A549 (cell line): ENCODE measurements at regions not wholly inside any gene's neighbourhood (a gene's known extent, or its start where the extent isn't known, plus 50 kb on each side); places are given as distances from the start of the nearest gene placed in this dataset.
"Not testable (repeated sequence)": the region's sequence is repeated elsewhere in the genome, so short reads cannot be mapped to it uniquely, and the experiment has no call there.

Source experiments
- ATAC-seq, 2 experiments: fragments of 200-7000 bp in 1 of 2; fragments of >200 bp in 1 of 2; cut with Nextera tagmentation in 1 of 2; cut with Tn5 transposase in 1 of 2; 3 replicates each; pipeline versions ENCODE4 v1.8.0 to v1.9.1; 2018 to 2020; ENCODE audit warnings: mild to moderate bottlenecking in 1 of 2, moderate library complexity in 1 of 2
- CTCF ChIA-PET: fragments of 300-600 bp; sonication (Branson Sonifier 250); formaldehyde crosslinking; extraction: SDS; loops from one replicate; lab custom pipeline; 2021; ENCODE audit warnings: antibody characterized with exemption, inconsistent platforms; lab: Yijun Ruan, JAX
- POLR2A ChIA-PET: fragments of 350-600 bp; formaldehyde crosslinking; extraction: SDS; loops from one replicate; lab custom pipeline; 2021; ENCODE audit warnings: antibody characterized with exemption, inconsistent platforms; lab: Yijun Ruan, JAX
- DNase-seq, 2 experiments: peaks; one replicate each; pipeline versions ENCODE4 v3.0.0 to v3.0.0-alpha.2; 2011 to 2016; ENCODE audit warnings: low read depth in 1 of 2, low spot score in 1 of 2
- FAIRE-seq: peaks from 2 replicates; lab custom pipeline; 2011; peaks lifted over from hg19 to GRCh38; lab: Jason Lieb, UNC
- H3K27ac ChIP-seq, 2 experiments: fragments of >200 bp; sonication (Bioruptor Twin); formaldehyde crosslinking; 3 replicates each; pipeline ENCODE4 v1.5.1; 2016 to 2017
- H3K4me1 ChIP-seq: fragments of >200 bp; sonication (Bioruptor Twin); formaldehyde crosslinking; 3 replicates; pipeline ENCODE4 v1.6.1; 2016
- H3K4me2 ChIP-seq: fragments of >200 bp; sonication (Bioruptor Twin); formaldehyde crosslinking; 3 replicates; pipeline ENCODE4 v1.6.1; 2016
- H3K4me3 ChIP-seq: fragments of >200 bp; sonication (Bioruptor Twin); formaldehyde crosslinking; 3 replicates; pipeline ENCODE4 v1.5.1; 2016
- H3K9me3 ChIP-seq: fragments of >200 bp; sonication (Bioruptor Twin); formaldehyde crosslinking; 3 replicates; pipeline ENCODE4 v1.6.1; 2016
- ESRRA ChIP-seq: fragments of 150-350 bp; IDR thresholded peaks from 2 replicates; pipeline ENCODE4 v1.6.1; 2014; ENCODE audit warnings: mild to moderate bottlenecking, low read length, borderline replicate concordance
- FOSL2 ChIP-seq, 2 experiments: fragments of 450-650 bp in 1 of 2; fragments of >200 bp in 1 of 2; sonication (Bioruptor Twin) in 1 of 2; formaldehyde crosslinking; IDR thresholded peaks; 2 replicates each; pipeline versions ENCODE4 v1.5.0 to v1.6.1; 2016 to 2020; ENCODE audit warnings: mild to moderate bottlenecking in 1 of 2, moderate library complexity in 1 of 2
- HEYL ChIP-seq: fragments of 250-450 bp; sonication (Bioruptor Pico); IDR thresholded peaks from 2 replicates; pipeline ENCODE4 v1.8.0; 2021; ENCODE audit warnings: mild to moderate bottlenecking, moderate library complexity
- HMGXB4 ChIP-seq: fragments of 250-450 bp; sonication (Bioruptor Pico); IDR thresholded peaks from 2 replicates; pipeline ENCODE4 v1.5.0; 2021; ENCODE audit warnings: mild to moderate bottlenecking, moderate library complexity, borderline replicate concordance
- HOXB13 ChIP-seq: fragments of 250-450 bp; sonication (Bioruptor Pico); IDR thresholded peaks from 2 replicates; pipeline ENCODE4 v1.5.0; 2020; ENCODE audit warnings: low read depth, mild to moderate bottlenecking, moderate library complexity
- KDM5A ChIP-seq: fragments of 200-600 bp; sonication (generic); IDR thresholded peaks from 2 replicates; pipeline ENCODE4 v1.6.1; 2016; ENCODE audit warnings: antibody characterized with exemption, mild to moderate bottlenecking
- MAZ ChIP-seq: fragments of 150-350 bp; IDR thresholded peaks from 2 replicates; pipeline ENCODE4 v1.6.1; 2014; ENCODE audit warnings: antibody characterized with exemption, low read depth, low read length, borderline replicate concordance
- NR3C1 ChIP-seq: fragments of >200 bp; sonication (Bioruptor Twin); formaldehyde crosslinking; IDR thresholded peaks from 3 replicates; pipeline ENCODE4 v1.6.1; 2017
- PBX3 ChIP-seq: IDR thresholded peaks from 2 replicates; pipeline ENCODE4 v1.6.1; 2012
- POLR2A ChIP-seq: IDR thresholded peaks from 2 replicates; pipeline ENCODE4 v1.6.1; 2012; ENCODE audit warnings: mild to moderate bottlenecking, low read length
- RCOR1 ChIP-seq: fragments of 150-350 bp; IDR thresholded peaks from 2 replicates; pipeline ENCODE4 v1.6.1; 2014; ENCODE audit warnings: antibody characterized with exemption, low read length, low read depth
- REST ChIP-seq: fragments of 200-600 bp; sonication (generic); IDR thresholded peaks from 2 replicates; pipeline ENCODE4 v1.6.1; 2016; ENCODE audit warnings: antibody characterized with exemption, mild to moderate bottlenecking, moderate library complexity
- RFX5 ChIP-seq: fragments of 450-650 bp; IDR thresholded peaks from 2 replicates; pipeline ENCODE4 v1.7.1; 2014; ENCODE audit warnings: antibody characterized with exemption, mild to moderate bottlenecking, moderate library complexity
- ZNF302 ChIP-seq: fragments of 250-450 bp; sonication (Bioruptor Pico); IDR thresholded peaks from 2 replicates; pipeline ENCODE4 v1.9.0; 2021; ENCODE audit warnings: inconsistent platforms, mild to moderate bottlenecking, moderate library complexity
- WGBS: methylation state at CpG from one replicate; pipeline ENCODE4 v1.1.6; 2017; ENCODE audit errors: missing lambda C conversion rate; 5-methylcytosine and 5-hydroxymethylcytosine counted together

DNA sequence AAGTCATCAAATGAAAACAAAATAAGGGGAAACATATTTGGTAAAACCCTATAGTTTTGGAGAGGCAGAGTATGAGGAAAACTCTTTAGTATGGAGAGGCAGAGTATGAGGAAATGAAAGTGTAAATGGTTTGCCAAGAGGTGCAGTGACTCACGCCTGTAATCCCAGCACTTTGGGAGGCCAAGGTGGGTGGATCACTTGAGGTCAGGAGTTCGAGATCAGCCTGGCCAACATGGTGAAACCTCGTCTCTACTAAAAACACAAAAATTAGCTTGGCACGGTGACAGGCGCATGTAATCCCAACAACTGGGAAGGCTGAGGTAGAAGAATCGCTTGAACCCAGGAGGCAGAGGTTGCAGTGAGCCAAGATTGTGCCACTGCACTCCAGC is 228.2 kb upstream of the RREB1 start:
- POLR2A ChIA-PET; CTCF ChIA-PET; FAIRE-seq; H3K9me3 ChIP-seq; H3K4me3 ChIP-seq; TF ChIP-seq FOSL2 (IDR thresholded peaks at IDR 0.05): not testable (repeated sequence)
- peak; percentile 32; the same call in 1 of the 2 replicates for TF ChIP-seq FOSL2 (CRISPR knock-in tag; IDR thresholded peaks at IDR 0.05)
- Histone ChIP-seq H3K4me2 (peak overlapping the region; percentile 33; the same call in 2 of the 3 replicates), H3K4me1 (peaks cover 14% of the 10 kb centered on the region; the same call in 2 of the 3 replicates), H3K27ac (0 out of 6 replicates have a peak overlapping the region, but pooled peaks of 1 of the 2 experiments have one; percentile 42)
- 42% methylated on average over 6 of the region's 6 CpGs for whole genome bisulfite sequencing
- peak in 1 of 2 experiments; percentile 14 for DNase-seq
- ATAC-seq = peak in 1 of 2 experiments; percentile 43; a peak in 1 of 6 replicates

- H3K27ac ChIP-seq = no peak overlapping the region
- no peak overlapping the region for H3K4me3 ChIP-seq
- no peaks in the 10 kb centered on the region for H3K9me3 ChIP-seq
- no peak for FAIRE-seq
- ChIA-PET CTCF (interaction anchor here (0.9 kb wide), 1 partner anchor 122 kb away, joined by 3 read pairs; no protein-coding TSS in a partner anchor), POLR2A (no interaction called here)
- no peak for DNase-seq
- no peak for ATAC-seq
- peaks cover 12% of the 10 kb centered on the region; the same call in 2 of the 3 replicates for H3K4me1 ChIP-seq
- TF ChIP-seq REST (no peak), RFX5 (no peak), NR3C1 (no peak), ZNF302 (CRISPR knock-in tag) (no peak)
- WGBS = 78% methylated on average over 10 of the region's 10 CpGs
- no peak overlapping the region for H3K4me2 ChIP-seq
These were observed 226.9 kb upstream of the RREB1 start for GRCh38 chr6:6880745-6881437.

DNA sequence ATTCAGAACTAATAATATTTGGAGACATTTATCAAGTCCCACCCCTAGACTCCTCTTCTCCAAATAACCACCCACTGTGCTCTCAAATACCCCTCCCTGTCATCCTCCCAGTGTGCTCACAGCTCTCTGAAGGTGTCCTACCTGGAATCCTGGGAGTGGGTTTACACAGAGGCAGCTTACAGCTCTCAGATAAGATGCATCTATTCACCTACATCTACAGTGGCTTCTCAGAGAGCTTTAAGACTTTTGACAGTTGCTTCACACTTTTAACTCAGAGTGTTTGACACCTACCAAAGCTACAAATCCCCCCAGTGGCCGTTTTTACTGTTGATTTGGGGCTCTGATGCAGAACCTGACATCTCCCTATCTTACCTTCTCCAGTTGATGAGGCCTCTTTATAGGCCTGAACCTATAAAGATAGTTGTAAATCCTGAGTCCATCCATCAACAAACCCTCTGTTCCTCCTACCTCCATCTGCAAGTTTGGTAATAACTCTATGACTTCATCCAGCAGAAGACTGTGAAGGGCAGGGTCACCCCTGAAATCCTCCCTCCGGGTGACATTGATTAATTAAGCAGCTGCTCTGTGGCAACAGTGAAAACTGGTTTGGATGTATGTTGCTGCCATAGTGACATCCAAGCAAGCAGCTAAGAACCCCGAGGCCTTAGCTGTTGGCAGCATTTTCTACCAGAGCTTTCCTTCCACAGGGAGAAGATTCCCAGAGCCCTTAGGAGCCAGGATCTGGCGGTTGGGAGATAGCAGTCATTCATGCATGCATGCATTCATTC is 226.1 kb upstream of the RREB1 start:
- TF ChIP-seq ESRRA (no peak), HMGXB4 (CRISPR knock-in tag) (no peak), MAZ (no peak), RCOR1 (no peak), HOXB13 (CRISPR knock-in tag) (no peak), POLR2A (no peak), PBX3 (no peak), KDM5A (no peak), HEYL (CRISPR knock-in tag) (no peak)
- 50% methylated on average over 4 of the region's 4 CpGs for WGBS
- POLR2A ChIA-PET = no interaction called here
- Histone ChIP-seq H3K4me1 (peaks cover 8% of the 10 kb centered on the region; the same call in 2 of the 3 replicates), H3K27ac (no peak overlapping the region), H3K9me3 (no peaks in the 10 kb centered on the region), H3K4me2 (no peak overlapping the region), H3K4me3 (no peak overlapping the region)
- ATAC-seq = no peak
- FAIRE-seq = no peak
- no peak for DNase-seq
- CTCF ChIA-PET = interaction anchor here (0.9 kb wide), 1 partner anchor 123 kb away, joined by 3 read pairs; no protein-coding TSS in a partner anchor
